ENCODE measurements at regions not wholly inside any gene's neighbourhood (a gene's known extent, or its start where the extent isn't known, plus 50 kb on each side); places are given as distances from the start of the nearest gene placed in this dataset.

DNA sequence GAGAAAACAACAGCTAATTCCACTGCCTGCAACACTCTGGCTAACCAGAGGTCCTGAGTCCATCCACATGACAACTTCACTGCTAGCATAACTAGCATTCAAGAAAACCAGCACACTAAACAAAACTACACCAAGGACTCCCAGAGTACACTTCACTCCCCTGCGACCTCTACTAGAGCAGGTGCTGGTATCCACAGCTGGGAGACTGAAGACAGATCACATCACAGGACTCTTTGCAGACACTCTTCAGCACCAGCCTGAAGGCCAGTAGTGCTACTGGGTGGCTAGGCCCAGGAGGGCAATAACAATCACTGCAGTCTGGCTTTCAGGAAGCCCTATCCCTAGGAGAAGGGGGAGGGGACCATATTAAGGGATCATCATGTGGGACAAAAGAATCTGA is 54.4 kb upstream of the MYB start:
- Histone ChIP-seq H3K9me2 (ENCODE audit: insufficient read depth, low read length) (no peaks in the 10 kb centered on the region), H3K79me2 (ENCODE audit: insufficient read depth, low read depth, low read length) (no peaks in the 10 kb centered on the region), H3K4me1 (ENCODE audit: insufficient read depth, low read length, poor library complexity, severe bottlenecking) (peaks cover 8% of the 10 kb centered on the region), H3K4me3 (ENCODE audit: low read depth, low read length, poor library complexity, severe bottlenecking) (no peak overlapping the region), H2AFZ (ENCODE audit: low read length) (no peak overlapping the region), H3K27ac (ENCODE audit: low read depth, low read length, poor library complexity, severe bottlenecking) (no peak overlapping the region), H3K4me2 (ENCODE audit: low read length) (no peak overlapping the region), H3K9me3 (ENCODE audit: low read length) (no peaks in the 10 kb centered on the region), H3K36me3 (ENCODE audit: insufficient read depth, low read length) (no peaks in the 10 kb centered on the region), H4K20me1 (ENCODE audit: insufficient read depth, low read length) (no peaks in the 10 kb centered on the region)
- intact Hi-C loops (cut with micrococcal nuclease; ENCODE audit: unreplicated experiment), result no loop called here
- ChIA-PET POLR2A (interaction anchor here (0.6 to 1.1 kb wide), 3 partner anchors 18 to 72 kb away, joined by 3 to 4 read pairs (median 3); partner anchors contain the start of genes HBS1L and MYB), CTCF (ENCODE audit: unreplicated experiment) (interaction anchor here (1.3 kb wide), 1 partner anchor 12 kb away, joined by 3 read pairs; no protein-coding TSS in a partner anchor)
- DNase-seq (ENCODE audit: low spot score), result no peak
- BruUV-seq (replicated peaks), result no TSS peak
- no peak for TF ChIP-seq EZH2phosphoT487 (IDR thresholded peaks at IDR 0.05; ENCODE audit: borderline replicate concordance, low read depth, low read length)
- TF ChIP-seq, protein P1, sequence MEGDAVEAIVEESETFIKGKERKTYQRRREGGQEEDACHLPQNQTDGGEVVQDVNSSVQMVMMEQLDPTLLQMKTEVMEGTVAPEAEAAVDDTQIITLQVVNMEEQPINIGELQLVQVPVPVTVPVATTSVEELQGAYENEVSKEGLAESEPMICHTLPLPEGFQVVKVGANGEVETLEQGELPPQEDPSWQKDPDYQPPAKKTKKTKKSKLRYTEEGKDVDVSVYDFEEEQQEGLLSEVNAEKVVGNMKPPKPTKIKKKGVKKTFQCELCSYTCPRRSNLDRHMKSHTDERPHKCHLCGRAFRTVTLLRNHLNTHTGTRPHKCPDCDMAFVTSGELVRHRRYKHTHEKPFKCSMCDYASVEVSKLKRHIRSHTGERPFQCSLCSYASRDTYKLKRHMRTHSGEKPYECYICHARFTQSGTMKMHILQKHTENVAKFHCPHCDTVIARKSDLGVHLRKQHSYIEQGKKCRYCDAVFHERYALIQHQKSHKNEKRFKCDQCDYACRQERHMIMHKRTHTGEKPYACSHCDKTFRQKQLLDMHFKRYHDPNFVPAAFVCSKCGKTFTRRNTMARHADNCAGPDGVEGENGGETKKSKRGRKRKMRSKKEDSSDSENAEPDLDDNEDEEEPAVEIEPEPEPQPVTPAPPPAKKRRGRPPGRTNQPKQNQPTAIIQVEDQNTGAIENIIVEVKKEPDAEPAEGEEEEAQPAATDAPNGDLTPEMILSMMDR (conservative IDR thresholded peaks at IDR 0.05; ENCODE audit: low read length), result no peak

DNA sequence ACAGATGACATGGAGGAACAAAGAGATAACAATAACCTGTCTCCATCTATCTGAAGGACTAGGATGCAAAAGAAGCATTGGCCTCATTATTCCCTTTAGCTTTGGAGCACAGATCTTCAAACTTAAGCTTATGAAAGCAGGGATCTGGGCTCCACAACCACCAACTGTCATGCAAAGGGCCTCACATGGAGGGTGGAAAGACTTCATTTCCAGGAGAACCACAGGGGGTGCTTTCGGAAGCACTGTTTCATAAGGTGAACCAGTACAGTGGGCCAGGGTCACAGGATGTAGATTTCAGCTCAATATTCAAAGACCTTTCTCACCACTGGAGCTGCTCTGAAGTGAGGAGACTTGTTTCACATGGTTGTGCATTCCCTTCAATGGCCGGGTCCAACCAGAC is 55.1 kb upstream of the MYB start:
- intact Hi-C loops (cut with micrococcal nuclease; ENCODE audit: unreplicated experiment), result no loop called here
- peaks cover 8% of the 10 kb centered on the region for H3K4me1 ChIP-seq (ENCODE audit: insufficient read depth, low read length, poor library complexity, severe bottlenecking)

GRCh38 chr6:135121434-135121833 is 59.7 kb upstream of the MYB start:
- Histone ChIP-seq H3K4me3 (ENCODE audit: low read depth, low read length, poor library complexity, severe bottlenecking) (no peak overlapping the region), H3K9me3 (ENCODE audit: low read length) (no peaks in the 10 kb centered on the region), H3K27ac (ENCODE audit: low read depth, low read length, poor library complexity, severe bottlenecking) (no peak overlapping the region), H3K4me2 (ENCODE audit: low read length) (no peak overlapping the region), H4K20me1 (ENCODE audit: insufficient read depth, low read length) (no peaks in the 10 kb centered on the region), H2AFZ (ENCODE audit: low read length) (no peak overlapping the region), H3K4me1 (ENCODE audit: insufficient read depth, low read length, poor library complexity, severe bottlenecking) (peaks cover 6% of the 10 kb centered on the region), H3K79me2 (ENCODE audit: insufficient read depth, low read depth, low read length) (no peaks in the 10 kb centered on the region), H3K9me2 (ENCODE audit: insufficient read depth, low read length) (no peaks in the 10 kb centered on the region), H3K36me3 (ENCODE audit: insufficient read depth, low read length) (no peaks in the 10 kb centered on the region)
- TF ChIP-seq, protein P1 (conservative IDR thresholded peaks at IDR 0.05; ENCODE audit: low read length), result no peak
- TF ChIP-seq EZH2phosphoT487 (IDR thresholded peaks at IDR 0.05; ENCODE audit: borderline replicate concordance, low read depth, low read length), result no peak
- ChIA-PET CTCF (ENCODE audit: unreplicated experiment) (no interaction called here), POLR2A (interaction anchor here (0.6 to 3.9 kb wide), 5 partner anchors 8 to 146 kb away, joined by 4 to 23 read pairs (median 5); partner anchors contain the start of gene HBS1L)
- no peak for DNase-seq (ENCODE audit: low spot score)
- no TSS peak for BruUV-seq (replicated peaks)
- intact Hi-C loops (cut with micrococcal nuclease; ENCODE audit: unreplicated experiment), result no loop called here

More for the DNA sequence above, 55.1 kb upstream of the MYB start:
- no TSS peak for BruUV-seq (replicated peaks)
- CTCF ChIA-PET (ENCODE audit: unreplicated experiment), result interaction anchor here (1.3 kb wide), 1 partner anchor 11 kb away, joined by 3 read pairs; no protein-coding TSS in a partner anchor
- no peaks in the 10 kb centered on the region for H3K9me3 ChIP-seq (ENCODE audit: low read length)
- H3K9me2 ChIP-seq (ENCODE audit: insufficient read depth, low read length), result no peaks in the 10 kb centered on the region
- TF ChIP-seq, protein P1 (conservative IDR thresholded peaks at IDR 0.05; ENCODE audit: low read length), result no peak
- no peak for TF ChIP-seq EZH2phosphoT487 (IDR thresholded peaks at IDR 0.05; ENCODE audit: borderline replicate concordance, low read depth, low read length)
- DNase-seq (ENCODE audit: low spot score), result no peak
- H3K4me3 ChIP-seq (ENCODE audit: low read depth, low read length, poor library complexity, severe bottlenecking), result no peak overlapping the region
- no peak overlapping the region for H2AFZ ChIP-seq (ENCODE audit: low read length)
- H3K36me3 ChIP-seq (ENCODE audit: insufficient read depth, low read length), result no peaks in the 10 kb centered on the region
- H3K79me2 ChIP-seq (ENCODE audit: insufficient read depth, low read depth, low read length), result no peaks in the 10 kb centered on the region
- H3K4me2 ChIP-seq (ENCODE audit: low read length), result no peak overlapping the region
- H4K20me1 ChIP-seq (ENCODE audit: insufficient read depth, low read length), result no peaks in the 10 kb centered on the region
- H3K27ac ChIP-seq (ENCODE audit: low read depth, low read length, poor library complexity, severe bottlenecking), result no peak overlapping the region
- POLR2A ChIA-PET, result interaction anchor here (1.1 to 1.5 kb wide), 3 partner anchors 9 to 21 kb away, joined by 5 to 7 read pairs (median 6); no protein-coding TSS in a partner anchor
